ENCODE measurements at regions not wholly inside any gene's neighbourhood (a gene's known extent, or its start where the extent isn't known, plus 50 kb on each side); places are given as distances from the start of the nearest gene placed in this dataset.

- TF ChIP-seq REST (IDR thresholded peaks at IDR 0.05; ENCODE audit: low read depth) (no peak), EP300 (IDR thresholded peaks at IDR 0.05; ENCODE audit: borderline replicate concordance) (no peak), TCF12 (IDR thresholded peaks at IDR 0.05; ENCODE audit: low read depth) (no peak), NFIC (IDR thresholded peaks at IDR 0.05) (no peak), YY1 (IDR thresholded peaks at IDR 0.05; ENCODE audit: low read depth) (no peak), USF1 (IDR thresholded peaks at IDR 0.05) (no peak)
These were observed 378.9 kb upstream of the CA10 start for GRCh38 chr17:52537421-52537820.

Measured in Ishikawa (cell line).